T47D (cell line): ENCODE measurements at regions not wholly inside any gene's neighbourhood (a gene's known extent, or its start where the extent isn't known, plus 50 kb on each side); places are given as distances from the start of the nearest gene placed in this dataset.

Experiments
- DNase-seq, 2 experiments: peaks; one replicate each; pipeline versions ENCODE4 v3.0.0 to v3.0.0-alpha.2; 2011 to 2012; ENCODE audit warnings: low read depth in 1 of 2, low spot score in 1 of 2
- JUND ChIP-seq: IDR thresholded peaks from 2 replicates; pipeline ENCODE4 v1.6.1; 2012; ENCODE audit warnings: low read depth
- in situ Hi-C: cut with HindIII; loops from 2 replicates; pipeline ENCODE4 v1.10.0; 2016; ENCODE audit warnings: low sequenced_read_pairs, low pct_unique_long_range_greater_than_20kb

GRCh38 chr4:58093352-58093751 lies 983.2 kb upstream of the IGFBP7 start:
- DNase-seq = no peak
- no peak for TF ChIP-seq JUND
- in situ Hi-C loops = no loop called here

- in situ Hi-C loops = no loop called here
- TF ChIP-seq JUND = no peak
- no peak for DNase-seq
Measured at GRCh38 chr4:58090539-58090938, 980.4 kb upstream of the IGFBP7 start.

GRCh38 chr4:58081356-58081755 lies 971.2 kb upstream of the IGFBP7 start:
- in situ Hi-C loops = no loop called here
- no peak for DNase-seq
- no peak for TF ChIP-seq JUND

GRCh38 chr4:58075724-58076123 lies 965.5 kb upstream of the IGFBP7 start:
- in situ Hi-C loops = no loop called here
- no peak for DNase-seq
- no peak for TF ChIP-seq JUND

- TF ChIP-seq JUND = no peak
- no peak for DNase-seq
- in situ Hi-C loops = no loop called here
Measured at GRCh38 chr4:58074382-58074781, 964.2 kb upstream of the IGFBP7 start.

GRCh38 chr4:58070726-58071125 lies 960.5 kb upstream of the IGFBP7 start:
- no peak for TF ChIP-seq JUND
- in situ Hi-C loops = no loop called here
- no peak for DNase-seq

GRCh38 chr4:58064653-58065052 lies 954.5 kb upstream of the IGFBP7 start:
- in situ Hi-C loops = no loop called here
- no peak for TF ChIP-seq JUND

GRCh38 chr4:58063404-58064160 lies 953.4 kb upstream of the IGFBP7 start:
- DNase-seq = no peak
- no peak for TF ChIP-seq JUND
- in situ Hi-C loops = no loop called here

More at GRCh38 chr4:58064653-58065052, 954.5 kb upstream of the IGFBP7 start:
- DNase-seq = no peak

GRCh38 chr4:58061967-58062366 lies 951.8 kb upstream of the IGFBP7 start:
- DNase-seq = peak in 1 of 2 experiments; percentile 64
- in situ Hi-C loops = no loop called here
- TF ChIP-seq JUND = no peak

- in situ Hi-C loops = no loop called here
- TF ChIP-seq JUND = no peak
- no peak for DNase-seq
Measured at GRCh38 chr4:58050439-58050838, 940.3 kb upstream of the IGFBP7 start.

GRCh38 chr4:58048491-58048890 lies 938.3 kb upstream of the IGFBP7 start:
- no peak for TF ChIP-seq JUND
- no peak for DNase-seq
- in situ Hi-C loops = no loop called here

DNA sequence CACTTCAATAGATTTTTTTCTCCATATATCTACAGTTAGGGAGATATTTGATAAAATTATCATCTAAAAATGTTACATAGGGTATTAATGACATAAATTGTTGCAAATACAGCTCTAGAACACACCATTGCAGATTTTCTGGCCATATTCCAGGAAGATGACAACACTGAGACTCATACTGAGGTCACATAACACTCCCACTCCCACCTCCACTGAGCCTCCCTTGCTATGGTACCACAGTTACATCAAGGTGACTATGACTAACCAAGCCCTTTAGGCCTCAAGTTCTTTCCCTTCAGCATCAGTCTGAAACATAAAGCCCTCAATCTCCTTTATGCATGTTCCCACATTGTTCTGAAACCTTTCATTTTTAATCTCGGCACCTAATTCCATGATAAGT lies 932.0 kb upstream of the IGFBP7 start:
- TF ChIP-seq JUND = no peak
- in situ Hi-C loops = no loop called here
- no peak for DNase-seq

DNA sequence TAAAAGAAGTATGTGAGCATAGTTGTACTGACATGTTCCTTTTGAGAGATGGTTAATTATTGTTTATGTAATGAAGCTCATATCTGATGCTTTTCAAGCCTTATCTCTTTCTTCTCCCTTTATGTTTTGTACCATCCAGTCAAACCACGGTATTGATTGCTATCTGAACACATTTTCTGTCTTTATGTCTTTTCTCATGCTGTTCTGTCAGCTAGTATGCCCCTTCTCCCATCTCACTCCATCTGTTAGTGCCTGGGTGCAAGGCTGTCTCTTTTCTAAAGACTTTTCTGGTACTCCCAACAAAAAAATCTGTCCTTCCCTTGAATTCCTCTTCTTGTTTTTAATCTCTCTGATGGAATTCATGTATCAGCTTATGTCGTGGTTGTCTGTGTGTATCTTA lies 883.8 kb upstream of the IGFBP7 start:
- no peak for DNase-seq
- no peak for TF ChIP-seq JUND
- in situ Hi-C loops = no loop called here

GRCh38 chr4:57989430-57989829 lies 879.2 kb upstream of the IGFBP7 start:
- in situ Hi-C loops = no loop called here
- no peak for TF ChIP-seq JUND
- no peak for DNase-seq
